HG03064 (cell line): ENCODE measurements at regions not wholly inside any gene's neighbourhood (a gene's known extent, or its start where the extent isn't known, plus 50 kb on each side); places are given as distances from the start of the nearest gene placed in this dataset.
"Not testable (repeated sequence)": the region's sequence is repeated elsewhere in the genome, so short reads cannot be mapped to it uniquely, and the experiment has no call there.

Experiments used
- ATAC-seq: cut with Tn5 transposase; IDR thresholded peaks from one replicate; pipeline ENCODE4 v1.9.1; 2021; ENCODE audit warnings: low read depth; ENCODE audit not compliant: unreplicated experiment

DNA sequence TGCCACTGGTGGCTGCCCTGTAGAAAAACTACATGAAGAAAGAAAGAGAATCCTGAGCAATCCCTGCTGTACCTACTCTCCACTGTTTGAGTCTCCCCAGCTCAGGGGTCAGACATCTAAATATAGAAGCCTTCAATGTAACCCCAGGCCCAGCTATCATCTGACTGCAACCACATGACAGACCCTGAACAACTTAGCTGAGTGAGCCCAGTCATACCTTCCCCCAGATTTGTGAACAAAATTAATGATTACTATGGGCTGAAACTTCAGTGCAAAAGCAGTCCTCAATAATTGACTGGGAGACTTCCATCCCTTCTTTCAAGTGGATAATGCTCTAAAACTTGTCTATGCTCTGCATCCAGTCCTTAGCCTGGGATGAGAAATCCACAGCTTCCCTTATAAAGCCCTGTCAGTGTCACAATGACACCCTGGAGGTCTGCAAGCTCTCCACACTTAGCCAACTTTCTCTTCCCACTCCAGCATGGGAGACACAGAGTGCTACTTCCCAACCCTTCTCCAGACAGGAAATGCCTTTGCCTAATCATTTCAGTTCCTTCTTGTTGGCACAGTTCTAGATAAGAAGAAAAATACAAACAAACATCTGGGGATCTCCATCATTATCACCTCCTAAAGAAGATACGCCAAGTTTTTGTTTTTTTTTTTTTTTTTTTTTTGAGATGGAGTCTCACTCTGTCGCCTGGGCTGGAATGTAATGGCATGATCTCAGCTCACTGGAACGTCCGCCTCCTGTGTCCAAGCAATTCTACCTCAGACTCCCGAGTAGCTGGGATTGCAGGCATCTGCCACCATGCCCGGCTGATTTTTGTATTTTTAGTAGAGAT is 198.5 kb upstream of the GADL1 start:
- no peak for ATAC-seq

GRCh38 chr3:31093606-31094005 is 199.1 kb upstream of the GADL1 start:
- ATAC-seq: no peak

DNA sequence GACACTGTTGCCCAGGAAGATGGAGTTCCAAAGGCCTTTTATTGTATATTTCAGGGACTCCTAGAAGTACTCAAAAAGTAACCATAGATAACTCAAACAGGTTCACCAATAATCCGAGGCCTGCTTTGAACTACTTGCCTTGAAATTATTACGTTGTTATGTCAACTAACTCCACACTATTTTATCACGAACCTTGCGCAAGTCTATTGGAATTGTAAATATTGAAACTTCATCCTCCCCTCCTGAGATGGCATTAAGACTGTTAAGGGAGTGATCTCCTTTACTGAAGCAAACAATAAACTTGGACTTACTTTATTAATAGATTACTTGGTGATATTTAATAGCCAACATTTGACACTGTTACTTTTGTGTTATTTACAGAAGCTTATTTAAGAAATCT is 199.6 kb upstream of the GADL1 start:
- ATAC-seq: no peak

DNA sequence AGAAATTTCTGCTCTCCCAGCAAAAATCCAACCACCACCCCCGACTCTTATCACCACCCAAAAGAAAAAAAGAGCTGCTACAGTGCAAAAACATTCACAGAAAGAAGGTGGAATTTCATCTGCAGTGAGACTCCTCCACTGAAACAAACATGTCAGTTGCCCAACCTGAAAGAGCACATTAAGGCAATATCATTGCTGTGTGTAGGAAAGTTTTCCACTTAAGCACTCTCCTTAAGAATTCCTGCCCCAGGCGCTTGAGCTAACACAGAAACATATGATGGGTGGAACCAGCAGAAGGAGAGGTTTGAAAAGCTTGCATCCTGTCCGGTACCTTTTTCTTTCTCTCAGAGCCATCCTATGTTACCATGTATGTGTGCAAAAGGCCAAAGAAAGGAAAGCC is 200.8 kb upstream of the GADL1 start:
- ATAC-seq: no peak

GRCh38 chr3:31096661-31097395 is 202.4 kb upstream of the GADL1 start:
- no peak for ATAC-seq

GRCh38 chr3:31100519-31100918 is 206.1 kb upstream of the GADL1 start:
- ATAC-seq: no peak

GRCh38 chr3:31101285-31101684 is 206.8 kb upstream of the GADL1 start:
- not testable (repeated sequence) for ATAC-seq

GRCh38 chr3:31102196-31102879 is 207.9 kb upstream of the GADL1 start:
- ATAC-seq: no peak

- ATAC-seq: no peak
Measured at GRCh38 chr3:31103181-31103580, 208.7 kb upstream of the GADL1 start.

GRCh38 chr3:31103623-31104180 is 209.2 kb upstream of the GADL1 start:
- no peak for ATAC-seq

DNA sequence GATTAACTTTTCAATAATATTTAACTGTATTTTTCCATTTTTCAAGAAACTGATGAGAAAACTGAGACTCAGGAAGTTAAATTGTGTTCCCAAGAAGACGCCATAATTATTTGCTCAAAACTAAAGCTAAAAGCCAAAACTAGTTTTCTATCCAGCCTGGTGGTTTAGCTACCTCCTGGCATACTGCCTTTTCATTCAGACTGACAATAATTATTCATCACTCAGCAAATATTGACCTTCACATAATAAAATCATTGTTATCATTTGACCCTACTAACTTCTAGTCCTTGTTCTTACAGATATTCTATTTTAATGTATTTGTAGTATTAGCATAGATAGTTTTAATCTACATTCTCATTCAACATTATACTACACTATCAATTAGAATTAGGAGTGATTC is 210.6 kb upstream of the GADL1 start:
- no peak for ATAC-seq

DNA sequence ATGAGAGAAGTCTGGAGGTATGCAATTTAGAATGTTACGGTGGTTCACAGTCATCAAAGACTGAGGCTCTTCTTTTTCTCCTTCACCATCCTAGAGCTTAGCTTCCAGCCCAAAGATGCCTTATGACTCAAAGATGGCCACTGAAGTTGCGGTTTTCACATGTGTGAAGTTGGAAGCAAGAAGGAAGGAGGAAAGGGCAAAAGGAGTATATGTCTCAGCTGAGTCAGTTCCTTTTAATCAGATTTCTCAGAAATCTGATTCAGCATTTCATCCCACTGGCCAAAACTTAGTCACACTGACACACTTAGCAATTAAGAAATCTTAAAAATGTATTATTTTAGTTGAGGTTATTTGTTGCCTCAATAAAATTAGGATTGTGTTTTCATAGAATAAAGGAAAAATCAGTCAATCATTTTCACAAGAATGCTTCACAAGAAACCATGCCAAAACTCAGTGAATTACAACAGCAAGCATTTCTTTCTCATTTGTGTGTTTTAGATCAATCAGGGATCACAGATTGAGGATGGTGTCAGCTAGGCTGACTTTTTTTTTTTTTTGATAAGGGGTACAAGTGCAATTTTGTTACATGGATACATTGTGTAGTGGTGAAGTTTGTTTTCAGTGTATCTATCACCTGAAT is 211.1 kb upstream of the GADL1 start:
- no peak for ATAC-seq

GRCh38 chr3:31106204-31106603 is 211.7 kb upstream of the GADL1 start:
- ATAC-seq: no peak

- ATAC-seq: peak; percentile 97
Measured at GRCh38 chr3:31106912-31107311, 212.5 kb upstream of the GADL1 start.

DNA sequence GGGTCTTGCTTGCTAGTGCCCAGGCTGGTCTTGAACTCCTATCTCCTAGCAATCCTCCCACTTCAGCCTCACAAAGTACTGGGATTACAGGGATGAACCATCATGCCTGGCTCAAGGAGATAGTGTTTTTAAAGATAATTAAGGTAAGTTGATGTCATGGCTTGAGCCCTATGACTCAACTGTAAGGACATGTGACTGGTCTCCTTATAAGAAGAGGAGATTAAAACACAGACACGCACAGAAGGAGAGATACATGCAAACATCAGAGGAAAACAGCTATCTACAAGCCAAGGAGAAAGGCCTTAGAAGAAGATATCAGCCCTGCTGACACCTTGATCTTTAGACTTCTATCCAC is 220.4 kb upstream of the GADL1 start:
- ATAC-seq: no peak

- not testable (repeated sequence) for ATAC-seq
Measured at GRCh38 chr3:31115531-31115930, 221.1 kb upstream of the GADL1 start.

DNA sequence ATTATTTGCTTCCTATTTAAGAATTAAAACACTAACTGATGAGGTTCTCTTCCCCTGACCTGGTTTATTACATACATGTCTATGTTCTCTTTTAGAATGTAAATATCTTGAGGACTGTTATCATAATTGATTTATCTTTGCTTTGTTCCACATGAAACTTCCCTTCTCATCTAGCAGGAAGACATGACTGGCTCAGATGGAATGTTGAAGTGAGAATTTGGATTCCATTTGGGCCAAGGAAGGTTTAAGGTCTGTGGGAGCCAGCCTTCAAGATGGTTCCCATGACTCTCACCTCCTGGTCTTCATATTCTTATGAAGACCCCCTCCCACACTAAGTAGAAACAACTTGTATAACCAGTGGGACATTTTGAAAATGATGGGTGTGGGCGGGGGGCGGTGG is 222.2 kb upstream of the GADL1 start:
- no peak for ATAC-seq

GRCh38 chr3:31117854-31118253 is 223.4 kb upstream of the GADL1 start:
- no peak for ATAC-seq

DNA sequence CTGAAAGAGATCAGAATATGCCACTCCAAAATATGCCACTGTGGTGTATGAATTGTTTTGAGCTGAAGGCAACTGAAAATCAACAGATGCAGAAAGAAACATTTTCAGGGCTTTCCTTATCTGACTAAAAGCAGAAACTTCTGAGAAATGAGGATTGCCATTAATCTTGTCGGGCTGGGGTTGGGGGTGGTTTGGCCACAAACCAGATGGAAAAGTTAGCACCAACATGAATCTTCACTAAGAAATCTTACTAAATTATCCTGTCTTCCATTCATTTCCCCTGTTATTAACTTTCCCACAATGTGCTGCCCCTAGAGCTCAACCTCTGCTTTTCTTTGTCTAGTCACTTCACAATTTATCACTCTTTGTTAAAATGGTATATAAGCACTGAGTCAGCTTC is 229.9 kb upstream of the GADL1 start:
- ATAC-seq: no peak

GRCh38 chr3:31125413-31126020 is 231.1 kb upstream of the GADL1 start:
- no peak for ATAC-seq
